Body of pancreas (tissue), 4 donors: ENCODE measurements at regions not wholly inside any gene's neighbourhood (a gene's known extent, or its start where the extent isn't known, plus 50 kb on each side); places are given as distances from the start of the nearest gene placed in this dataset.

Experiments used
- CTCF ChIP-seq, 7 experiments: fragments of 450-650 bp in 4 of 7; fragments of 200-600 bp in 3 of 7; sonication (generic) in 3 of 7; IDR thresholded peaks; one replicate each; pipeline ENCODE4 v1.5.1; 2016 to 2019; ENCODE audit warnings: antibody characterized with exemption in 7 of 7
- POLR2A ChIP-seq, 3 donors: fragments of 450-650 bp; IDR thresholded peaks; one replicate each; pipeline ENCODE4 v1.6.1; 2016; ENCODE audit warnings: antibody characterized with exemption in 3 of 3, mild to moderate bottlenecking in 2 of 3

GRCh38 chr1:65066766-65067490 lies 81.1 kb upstream of the AK4 start:
- TF ChIP-seq CTCF (IDR thresholded peaks at IDR 0.05) (no peak), POLR2A (IDR thresholded peaks at IDR 0.05) (peak; percentile 79 to 86 (median 80))
